ENCODE measurements at regions not wholly inside any gene's neighbourhood (a gene's known extent, or its start where the extent isn't known, plus 50 kb on each side); places are given as distances from the start of the nearest gene placed in this dataset.

DNA sequence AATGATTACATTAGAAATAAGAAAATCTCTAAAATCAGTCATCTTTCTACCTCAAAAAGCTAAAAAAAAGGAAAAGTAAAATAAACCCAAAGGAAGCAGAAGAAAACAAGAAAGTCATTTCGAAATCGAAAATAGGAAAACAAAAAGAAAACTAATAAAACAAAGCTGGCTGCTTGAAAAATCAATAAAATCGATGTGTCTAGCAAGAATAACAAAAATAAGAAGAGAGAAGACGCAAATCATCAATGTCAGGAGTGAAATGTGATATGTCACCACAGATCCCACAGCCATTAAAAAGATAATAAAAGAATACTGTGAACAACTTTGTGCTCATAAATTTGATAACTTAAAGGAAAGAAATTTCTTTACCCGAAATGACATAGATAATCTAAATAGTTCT lies 218.1 kb upstream of the S1PR3 start:
- DNase-seq (ENCODE audit: low read depth, low spot score) (no peak), ATAC-seq (no peak), FAIRE-seq (no peak)
- Histone ChIP-seq H3K4me1 (ENCODE audit: control insufficient read depth, insufficient read depth, low read length) (peaks cover 4% of the 10 kb centered on the region; the same call in 1 of the 2 replicates), H3K4me2 (ENCODE audit: control insufficient read depth, insufficient read depth) (no peak overlapping the region), H3K79me2 (ENCODE audit: control insufficient read depth, insufficient read depth, low read length) (no peaks in the 10 kb centered on the region), H3K27me3 (replicated peaks in 1 of 2; ENCODE audit: control insufficient read depth in 2 of 2, insufficient read depth in 2 of 2, low read length in 1 of 2) (no peaks in the 10 kb centered on the region), H3K27ac (ENCODE audit: control insufficient read depth, insufficient read depth) (no peak overlapping the region), H2AFZ (ENCODE audit: control insufficient read depth, low read depth, low read length) (no peak overlapping the region), H3K9me3 (replicated peaks; ENCODE audit: control insufficient read depth, insufficient read depth, low read length) (no peaks in the 10 kb centered on the region), H3K4me3 (no peak overlapping the region), H3K9ac (ENCODE audit: control insufficient read depth, insufficient read depth, low read length) (no peak overlapping the region), H4K20me1 (ENCODE audit: control insufficient read depth, insufficient read depth) (no peaks in the 10 kb centered on the region), H3K36me3 (ENCODE audit: control insufficient read depth in 2 of 2, insufficient read depth in 2 of 2, low read length in 1 of 2) (no peaks in the 10 kb centered on the region)
- POLR2A ChIA-PET = no interaction called here
- WGBS (ENCODE audit: insufficient coverage, insufficient replicate concordance, low lambda C conversion rate, missing lambda C conversion rate) = 37% methylated on average over 5 of the region's 5 CpGs
- in situ Hi-C loops (cut with MboI) = no loop called here
- CTCF ChIA-PET = no interaction called here
- SMC1A ChIA-PET (ENCODE audit: uncharacterized antibody, unreplicated experiment) = no interaction called here
- RAD21 ChIA-PET (ENCODE audit: unreplicated experiment) = no interaction called here
- TF ChIP-seq RAD51 (IDR thresholded peaks at IDR 0.05) (no peak), SMC3 (IDR thresholded peaks at IDR 0.05; ENCODE audit: borderline replicate concordance, low read length) (no peak), CEBPB (IDR thresholded peaks at IDR 0.05; ENCODE audit: borderline replicate concordance in 1 of 2, low read depth in 2 of 2, low read length in 2 of 2) (no peak), DPF2 (IDR thresholded peaks at IDR 0.05) (no peak), BACH1 (IDR thresholded peaks at IDR 0.05; ENCODE audit: borderline replicate concordance) (no peak), RELA (IDR thresholded peaks at IDR 0.05; ENCODE audit: borderline replicate concordance, partially characterized antibody) (no peak), RCOR1 (conservative IDR thresholded peaks at IDR 0.05; ENCODE audit: low read depth, low read length) (no peak), ZZZ3 (IDR thresholded peaks at IDR 0.05; ENCODE audit: control insufficient read depth, insufficient read length, low read depth) (no peak), FOS (IDR thresholded peaks at IDR 0.05; ENCODE audit: borderline replicate concordance, extremely low read depth, insufficient read length) (no peak), POLR2A (IDR thresholded peaks at IDR 0.05; ENCODE audit: low read depth, low read length) (no peak)
- TF ChIP-seq, protein P1, sequence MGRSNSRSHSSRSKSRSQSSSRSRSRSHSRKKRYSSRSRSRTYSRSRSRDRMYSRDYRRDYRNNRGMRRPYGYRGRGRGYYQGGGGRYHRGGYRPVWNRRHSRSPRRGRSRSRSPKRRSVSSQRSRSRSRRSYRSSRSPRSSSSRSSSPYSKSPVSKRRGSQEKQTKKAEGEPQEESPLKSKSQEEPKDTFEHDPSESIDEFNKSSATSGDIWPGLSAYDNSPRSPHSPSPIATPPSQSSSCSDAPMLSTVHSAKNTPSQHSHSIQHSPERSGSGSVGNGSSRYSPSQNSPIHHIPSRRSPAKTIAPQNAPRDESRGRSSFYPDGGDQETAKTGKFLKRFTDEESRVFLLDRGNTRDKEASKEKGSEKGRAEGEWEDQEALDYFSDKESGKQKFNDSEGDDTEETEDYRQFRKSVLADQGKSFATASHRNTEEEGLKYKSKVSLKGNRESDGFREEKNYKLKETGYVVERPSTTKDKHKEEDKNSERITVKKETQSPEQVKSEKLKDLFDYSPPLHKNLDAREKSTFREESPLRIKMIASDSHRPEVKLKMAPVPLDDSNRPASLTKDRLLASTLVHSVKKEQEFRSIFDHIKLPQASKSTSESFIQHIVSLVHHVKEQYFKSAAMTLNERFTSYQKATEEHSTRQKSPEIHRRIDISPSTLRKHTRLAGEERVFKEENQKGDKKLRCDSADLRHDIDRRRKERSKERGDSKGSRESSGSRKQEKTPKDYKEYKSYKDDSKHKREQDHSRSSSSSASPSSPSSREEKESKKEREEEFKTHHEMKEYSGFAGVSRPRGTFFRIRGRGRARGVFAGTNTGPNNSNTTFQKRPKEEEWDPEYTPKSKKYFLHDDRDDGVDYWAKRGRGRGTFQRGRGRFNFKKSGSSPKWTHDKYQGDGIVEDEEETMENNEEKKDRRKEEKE (IDR thresholded peaks at IDR 0.05) = no peak
- TF ChIP-seq, protein P2, sequence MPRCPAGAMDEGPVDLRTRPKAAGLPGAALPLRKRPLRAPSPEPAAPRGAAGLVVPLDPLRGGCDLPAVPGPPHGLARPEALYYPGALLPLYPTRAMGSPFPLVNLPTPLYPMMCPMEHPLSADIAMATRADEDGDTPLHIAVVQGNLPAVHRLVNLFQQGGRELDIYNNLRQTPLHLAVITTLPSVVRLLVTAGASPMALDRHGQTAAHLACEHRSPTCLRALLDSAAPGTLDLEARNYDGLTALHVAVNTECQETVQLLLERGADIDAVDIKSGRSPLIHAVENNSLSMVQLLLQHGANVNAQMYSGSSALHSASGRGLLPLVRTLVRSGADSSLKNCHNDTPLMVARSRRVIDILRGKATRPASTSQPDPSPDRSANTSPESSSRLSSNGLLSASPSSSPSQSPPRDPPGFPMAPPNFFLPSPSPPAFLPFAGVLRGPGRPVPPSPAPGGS (IDR thresholded peaks at IDR 0.05; ENCODE audit: borderline replicate concordance, insufficient read depth, low read depth, low read length, poor library complexity, severe bottlenecking) = no peak
- TF ChIP-seq, protein P3, sequence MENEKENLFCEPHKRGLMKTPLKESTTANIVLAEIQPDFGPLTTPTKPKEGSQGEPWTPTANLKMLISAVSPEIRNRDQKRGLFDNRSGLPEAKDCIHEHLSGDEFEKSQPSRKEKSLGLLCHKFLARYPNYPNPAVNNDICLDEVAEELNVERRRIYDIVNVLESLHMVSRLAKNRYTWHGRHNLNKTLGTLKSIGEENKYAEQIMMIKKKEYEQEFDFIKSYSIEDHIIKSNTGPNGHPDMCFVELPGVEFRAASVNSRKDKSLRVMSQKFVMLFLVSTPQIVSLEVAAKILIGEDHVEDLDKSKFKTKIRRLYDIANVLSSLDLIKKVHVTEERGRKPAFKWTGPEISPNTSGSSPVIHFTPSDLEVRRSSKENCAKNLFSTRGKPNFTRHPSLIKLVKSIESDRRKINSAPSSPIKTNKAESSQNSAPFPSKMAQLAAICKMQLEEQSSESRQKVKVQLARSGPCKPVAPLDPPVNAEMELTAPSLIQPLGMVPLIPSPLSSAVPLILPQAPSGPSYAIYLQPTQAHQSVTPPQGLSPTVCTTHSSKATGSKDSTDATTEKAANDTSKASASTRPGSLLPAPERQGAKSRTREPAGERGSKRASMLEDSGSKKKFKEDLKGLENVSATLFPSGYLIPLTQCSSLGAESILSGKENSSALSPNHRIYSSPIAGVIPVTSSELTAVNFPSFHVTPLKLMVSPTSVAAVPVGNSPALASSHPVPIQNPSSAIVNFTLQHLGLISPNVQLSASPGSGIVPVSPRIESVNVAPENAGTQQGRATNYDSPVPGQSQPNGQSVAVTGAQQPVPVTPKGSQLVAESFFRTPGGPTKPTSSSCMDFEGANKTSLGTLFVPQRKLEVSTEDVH (IDR thresholded peaks at IDR 0.05; ENCODE audit: low read depth, partially characterized antibody) = no peak
- intact Hi-C loops (cut with micrococcal nuclease; ENCODE audit: unreplicated experiment) = no loop called here
- no TSS peak for BruUV-seq (replicated peaks)
